NCI-H82 treated with DMSO at 0.1 percent for 48 hours (cell line): ENCODE measurements at regions not wholly inside any gene's neighbourhood (a gene's known extent, or its start where the extent isn't known, plus 50 kb on each side); places are given as distances from the start of the nearest gene placed in this dataset.
"Not testable (repeated sequence)": the region's sequence is repeated elsewhere in the genome, so short reads cannot be mapped to it uniquely, and the experiment has no call there.

Experiments
- DNase-seq: peaks from one replicate; lab custom pipeline; 2025; ENCODE audit not compliant: unreplicated experiment; lab: John Stamatoyannopoulos, UW

DNA sequence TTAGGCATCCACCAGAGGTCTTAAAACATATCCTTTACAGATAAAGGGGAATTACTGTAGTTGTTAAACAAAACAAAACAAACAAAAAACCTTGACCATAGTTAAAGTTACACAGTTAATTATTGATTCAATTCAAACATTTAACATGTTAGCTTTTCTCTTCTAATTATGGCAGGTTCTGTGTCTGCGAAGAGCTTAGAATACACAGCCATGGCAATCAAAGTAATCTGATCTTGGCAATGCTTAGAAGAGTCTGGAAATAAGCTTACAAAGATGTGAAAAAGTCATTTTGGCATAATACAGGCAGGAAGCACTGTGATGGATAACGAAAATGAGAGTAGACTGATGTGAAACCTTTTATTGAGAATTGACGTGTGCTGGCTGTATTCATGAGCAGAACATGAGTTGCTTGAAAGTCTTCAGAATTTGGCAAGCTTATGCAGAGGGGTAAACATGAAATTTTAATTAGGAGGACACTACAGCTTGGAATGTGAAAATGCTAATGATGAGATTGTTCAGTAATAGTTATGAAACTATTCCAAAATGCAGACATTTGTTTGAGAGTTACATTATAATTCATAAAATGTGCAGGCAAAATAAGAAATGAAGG lies 629.6 kb downstream of the FSCB start:
- DNase-seq = no peak

DNA sequence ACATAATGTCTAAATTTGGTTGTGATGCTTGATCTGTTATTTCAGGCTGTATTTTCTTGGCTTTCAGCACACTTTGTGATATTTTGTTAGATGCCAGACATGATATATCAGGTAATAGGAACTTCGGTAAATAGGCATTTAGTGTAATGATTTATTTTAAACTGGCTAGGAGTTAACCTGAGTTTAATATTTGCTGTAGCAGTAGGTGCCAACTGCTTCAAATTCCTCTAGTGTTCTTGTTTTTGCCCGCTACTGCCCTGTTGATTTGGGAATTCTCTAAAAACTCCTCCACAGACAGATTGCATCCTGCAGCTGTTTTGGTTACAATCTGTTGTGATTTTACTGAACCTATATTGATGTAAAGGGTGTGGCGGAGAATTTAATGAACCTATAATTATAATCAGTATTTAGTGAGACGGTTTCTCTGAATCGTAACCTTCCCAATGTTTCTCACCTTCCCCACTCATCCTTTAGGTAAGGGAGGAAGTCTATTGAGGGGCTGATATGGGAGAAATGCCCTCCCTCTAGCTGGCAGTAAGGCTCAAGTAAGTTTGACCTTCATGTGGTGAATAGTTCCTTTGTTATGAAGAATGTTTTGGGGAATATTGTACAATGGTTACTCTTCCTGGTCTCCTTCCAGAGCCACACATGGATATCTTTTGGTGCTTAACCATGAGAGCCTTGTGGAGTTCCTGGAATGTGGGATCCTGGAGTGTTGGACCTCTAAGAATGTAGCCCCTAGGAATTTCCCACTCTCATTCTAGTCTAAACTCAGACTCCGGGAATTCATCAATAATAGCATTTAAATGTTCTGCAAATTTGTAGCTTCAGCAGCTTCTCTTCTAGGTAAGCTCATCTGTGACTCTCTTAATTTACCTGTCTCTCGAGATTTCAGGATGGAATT lies 634.1 kb downstream of the FSCB start:
- no peak for DNase-seq

DNA sequence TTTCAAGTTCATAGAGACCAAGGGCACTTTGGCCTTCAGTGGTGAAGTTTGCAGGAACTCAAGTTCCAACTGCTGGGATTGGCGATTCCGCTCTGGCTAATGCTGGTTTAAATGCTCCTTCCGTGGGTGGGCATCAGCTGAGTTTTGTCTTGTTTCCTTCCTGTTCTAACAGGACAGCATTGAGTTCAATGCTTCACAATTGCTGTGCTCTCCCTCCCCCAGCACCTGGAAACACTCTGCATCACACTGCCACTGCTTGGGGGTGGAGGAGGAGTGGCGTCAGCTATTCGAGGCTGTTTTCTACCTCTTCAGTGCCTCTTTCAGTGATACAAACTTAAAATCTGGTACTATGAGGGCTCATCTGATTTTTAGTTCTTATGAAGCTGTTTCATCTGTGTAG lies 634.9 kb downstream of the FSCB start:
- no peak for DNase-seq

DNA sequence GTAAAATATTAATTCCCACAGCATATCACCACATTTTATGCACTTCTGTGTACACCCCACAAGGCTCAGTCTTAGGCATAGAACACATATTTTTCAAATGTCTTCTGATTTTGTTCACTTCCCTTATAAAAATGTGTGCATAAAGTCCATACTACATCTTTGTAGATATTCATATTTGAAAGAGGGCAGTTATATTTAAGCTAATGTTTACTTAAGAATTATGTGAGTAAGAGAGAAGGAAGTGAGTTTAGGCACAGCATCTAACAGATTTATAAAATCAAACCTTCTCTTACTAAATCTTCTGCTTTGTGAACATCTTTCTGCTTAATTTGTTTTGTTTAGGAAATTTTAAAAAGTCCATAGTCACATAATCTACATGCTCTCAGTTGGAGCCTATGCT lies 648.1 kb downstream of the FSCB start:
- no peak for DNase-seq

DNA sequence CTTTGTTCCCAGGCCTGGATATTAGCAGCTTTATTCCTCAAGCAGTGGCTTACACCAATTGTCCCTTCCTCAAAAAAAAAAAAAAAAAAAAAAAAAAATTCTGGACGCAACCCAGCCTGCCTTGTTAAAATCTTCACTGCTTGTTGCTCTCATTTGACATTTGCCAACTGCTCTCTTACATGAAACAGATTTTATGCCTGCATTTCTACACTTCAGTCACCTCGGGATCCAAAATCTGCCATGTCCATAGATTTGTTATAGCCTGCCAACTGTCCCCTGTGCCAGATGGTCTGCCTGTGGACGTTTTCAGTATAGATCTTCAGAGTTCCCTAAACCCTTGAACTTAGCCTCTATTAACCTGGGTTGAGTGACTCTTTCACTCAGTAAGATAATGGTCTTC lies 651.5 kb downstream of the FSCB start:
- no peak for DNase-seq

DNA sequence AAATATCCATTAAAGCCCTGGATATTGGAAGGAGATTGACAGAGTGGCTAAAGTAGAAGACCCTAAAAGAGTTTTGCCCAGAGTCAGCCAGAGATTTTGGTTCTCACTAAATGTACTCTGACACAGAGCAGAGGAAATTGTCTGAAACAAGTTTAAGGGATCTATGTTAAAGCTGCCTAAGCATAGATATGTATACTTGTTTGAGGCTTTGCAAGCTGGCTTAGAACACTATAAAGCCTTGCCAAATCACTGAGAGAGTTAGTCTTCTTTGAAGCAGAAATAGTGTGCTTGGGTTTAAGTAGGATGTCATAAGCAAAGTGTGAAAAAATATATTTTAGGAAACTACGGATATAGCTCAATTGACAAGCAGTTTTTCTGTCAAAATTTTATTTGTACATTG lies 653.5 kb downstream of the FSCB start:
- no peak for DNase-seq

DNA sequence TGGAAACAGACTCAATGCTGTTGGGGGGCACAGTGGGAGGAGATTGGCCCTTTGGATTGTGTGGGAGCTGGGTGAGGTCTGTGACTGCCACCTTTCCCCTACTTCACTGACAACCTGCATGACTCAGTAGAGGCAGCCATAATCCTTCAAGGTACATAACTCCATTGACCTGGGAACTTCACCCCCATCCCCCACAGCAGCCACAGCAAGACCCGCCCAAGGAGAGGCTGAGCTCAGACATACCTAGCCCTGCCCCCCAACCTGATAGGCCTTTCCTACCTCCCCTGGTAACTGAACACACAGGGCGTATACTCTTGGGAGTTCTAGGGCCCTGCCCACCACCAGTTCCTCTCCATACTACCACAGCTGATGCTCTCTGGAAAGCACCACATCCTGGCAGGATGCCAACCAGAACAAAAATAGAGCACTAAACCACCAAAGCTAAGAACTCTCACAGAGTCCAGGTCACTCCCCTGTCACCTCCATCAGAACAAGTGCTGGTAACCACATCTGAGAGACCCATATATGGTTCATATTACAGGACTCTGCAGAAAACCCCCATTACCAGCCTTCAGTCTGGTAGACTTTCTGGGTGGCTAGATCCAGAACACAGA lies 703.9 kb downstream of the FSCB start:
- no peak for DNase-seq

DNA sequence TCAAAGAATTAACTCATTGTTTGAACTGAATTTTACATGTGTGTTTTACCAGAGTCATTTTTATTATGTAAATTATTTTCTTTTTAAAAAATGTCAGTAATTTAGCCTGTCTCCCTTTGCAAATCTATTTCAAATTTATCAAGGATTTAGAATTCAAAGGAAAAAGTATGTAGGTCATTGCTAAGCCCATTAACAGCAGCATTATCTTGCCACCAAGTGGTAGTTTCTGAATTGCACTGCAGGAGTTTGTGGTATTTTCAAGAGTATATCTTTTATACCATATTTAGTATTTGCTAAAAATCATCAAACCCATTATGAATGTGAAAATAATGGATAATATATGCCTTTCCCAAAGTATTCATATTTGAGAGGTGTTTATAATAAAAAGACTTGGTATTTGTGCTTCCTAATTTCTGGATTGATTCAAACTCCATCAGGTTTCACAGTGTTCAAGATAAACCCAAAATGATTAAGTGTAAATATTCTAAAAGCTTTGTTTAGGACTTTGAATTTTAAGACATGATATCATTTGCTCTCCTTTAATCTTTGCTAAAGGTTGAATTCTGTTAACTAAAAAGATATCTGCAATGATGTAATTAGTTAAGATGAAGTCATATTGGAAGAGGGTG lies 711.4 kb downstream of the FSCB start:
- DNase-seq = no peak

DNA sequence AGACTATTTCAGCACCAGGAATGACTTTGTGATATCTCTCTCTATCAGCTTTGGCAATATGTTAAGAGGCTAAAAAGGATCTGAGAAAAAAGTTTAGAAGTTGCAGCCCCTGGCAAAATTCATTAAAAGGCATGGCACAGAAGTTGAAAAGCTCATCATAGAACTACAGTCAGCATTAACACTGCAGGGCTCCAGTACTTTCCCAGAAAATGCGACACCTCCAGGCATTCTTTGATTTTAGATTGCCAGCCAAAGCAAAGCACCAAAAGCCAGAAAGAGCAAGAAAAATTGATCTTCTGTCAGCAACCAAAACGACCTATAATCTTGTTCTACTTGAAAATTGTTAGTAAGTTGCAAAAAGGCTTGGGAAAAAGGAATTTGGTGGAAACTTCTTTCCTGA lies 713.5 kb downstream of the FSCB start:
- no peak for DNase-seq

DNA sequence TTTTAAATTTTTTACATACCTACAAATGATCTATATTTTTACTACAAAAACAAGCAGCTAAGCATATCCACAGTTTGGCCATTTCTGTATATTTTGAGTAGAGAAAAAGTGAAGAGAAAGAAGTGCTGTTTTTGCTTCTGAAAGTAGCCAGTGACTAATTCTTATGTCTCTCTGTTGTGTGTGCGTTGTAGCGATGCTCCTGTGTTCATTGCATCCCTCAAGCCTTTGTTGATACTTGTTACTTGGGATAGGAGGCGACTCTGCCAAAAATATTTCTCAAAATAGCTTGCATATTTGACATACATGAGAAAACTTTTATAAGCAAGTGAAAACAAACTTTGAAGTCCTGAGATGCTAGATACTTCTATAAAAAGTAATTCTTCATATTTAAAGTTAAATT lies 714.1 kb downstream of the FSCB start:
- DNase-seq = no peak

DNA sequence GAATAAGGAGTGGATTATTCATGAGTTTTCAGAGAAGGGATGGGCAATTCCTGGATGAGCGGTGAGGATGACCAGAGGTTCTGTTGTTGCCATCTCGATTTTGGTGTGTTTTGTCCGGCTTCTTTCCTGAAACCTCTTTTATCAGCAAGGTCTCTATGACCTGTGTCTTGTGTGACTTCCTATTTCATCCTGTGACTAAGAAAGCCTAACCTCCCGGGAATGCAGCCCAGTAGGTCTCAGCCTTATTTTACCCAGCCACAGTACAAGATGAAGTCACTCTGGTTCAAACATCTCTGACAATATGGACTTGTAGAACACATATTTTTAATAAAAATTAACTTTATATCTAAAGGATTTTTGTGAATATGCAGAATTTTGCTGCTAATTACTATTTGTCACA lies 716.4 kb downstream of the FSCB start:
- DNase-seq = no peak

DNA sequence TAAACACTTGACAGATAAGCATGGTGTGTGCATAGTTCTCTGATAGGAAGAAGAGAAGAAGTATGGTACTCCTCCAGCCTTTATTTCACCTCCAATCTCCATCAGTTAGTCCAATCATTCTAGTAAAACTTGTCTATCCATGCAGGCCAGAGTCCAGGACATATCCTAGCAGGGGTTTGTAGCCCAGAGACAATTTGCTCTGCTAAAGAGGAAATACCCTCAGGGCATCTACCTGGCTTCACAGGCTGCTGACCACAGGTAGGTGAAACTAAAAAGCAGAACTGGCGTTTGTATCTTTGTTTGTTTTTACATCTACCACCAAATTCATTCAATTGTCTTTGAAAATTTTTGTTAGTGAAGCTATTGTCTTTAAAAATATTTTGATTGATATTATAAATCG lies 717.6 kb downstream of the FSCB start:
- DNase-seq = peak; percentile 27

DNA sequence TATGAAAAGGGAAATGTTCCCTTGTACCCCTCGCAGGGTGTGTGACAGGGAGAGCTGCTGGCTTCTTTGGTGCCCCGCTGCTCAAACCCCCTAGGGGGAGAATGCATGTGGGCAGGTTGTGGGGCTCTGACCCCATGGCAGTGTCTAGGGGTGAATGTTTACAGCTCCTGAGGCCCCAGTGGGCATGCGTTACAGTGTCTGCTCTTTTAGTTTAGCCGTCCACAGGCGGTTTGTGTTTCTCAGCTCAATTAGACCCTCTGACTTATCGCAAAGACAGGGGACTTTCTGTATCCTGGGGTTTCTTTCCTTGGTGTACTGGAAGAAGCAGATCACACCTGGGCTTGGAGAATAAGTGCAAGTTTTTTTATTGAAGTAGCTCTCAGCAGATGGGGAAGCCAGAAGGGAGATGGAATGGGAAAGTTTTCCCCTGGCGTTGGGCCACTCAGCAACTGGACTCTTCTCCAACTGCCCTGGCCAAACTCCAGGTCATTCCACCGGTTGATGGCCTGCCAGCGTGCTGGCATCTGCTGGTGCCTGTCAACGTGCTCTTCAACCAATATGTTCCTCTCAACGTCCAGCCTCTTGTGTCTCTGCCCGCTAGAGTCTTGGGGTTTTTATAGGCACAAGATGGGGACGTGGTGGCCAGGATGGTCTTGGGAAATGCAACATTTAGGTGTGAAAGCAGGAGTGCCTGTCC lies 720.9 kb downstream of the FSCB start:
- no peak for DNase-seq

DNA sequence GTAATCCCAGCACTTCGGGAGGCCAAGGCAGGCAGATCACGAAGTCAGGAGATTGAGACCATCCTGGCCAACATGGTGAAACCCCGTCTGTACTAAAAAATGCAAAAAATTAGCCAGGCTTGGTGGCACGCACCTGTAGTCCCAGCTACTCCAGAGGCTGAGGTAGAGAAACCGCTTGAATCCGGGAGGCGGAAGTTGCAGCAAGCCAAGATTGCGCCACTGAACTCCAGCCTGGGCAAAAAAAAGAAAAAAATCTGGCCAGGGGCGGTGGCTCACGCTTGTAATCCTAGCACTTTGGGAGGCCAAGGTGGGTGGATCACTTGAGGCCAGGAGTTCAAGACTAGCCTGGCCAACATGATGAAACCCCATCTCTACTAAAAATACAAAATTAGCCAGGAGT lies 722.7 kb downstream of the FSCB start:
- not testable (repeated sequence) for DNase-seq

DNA sequence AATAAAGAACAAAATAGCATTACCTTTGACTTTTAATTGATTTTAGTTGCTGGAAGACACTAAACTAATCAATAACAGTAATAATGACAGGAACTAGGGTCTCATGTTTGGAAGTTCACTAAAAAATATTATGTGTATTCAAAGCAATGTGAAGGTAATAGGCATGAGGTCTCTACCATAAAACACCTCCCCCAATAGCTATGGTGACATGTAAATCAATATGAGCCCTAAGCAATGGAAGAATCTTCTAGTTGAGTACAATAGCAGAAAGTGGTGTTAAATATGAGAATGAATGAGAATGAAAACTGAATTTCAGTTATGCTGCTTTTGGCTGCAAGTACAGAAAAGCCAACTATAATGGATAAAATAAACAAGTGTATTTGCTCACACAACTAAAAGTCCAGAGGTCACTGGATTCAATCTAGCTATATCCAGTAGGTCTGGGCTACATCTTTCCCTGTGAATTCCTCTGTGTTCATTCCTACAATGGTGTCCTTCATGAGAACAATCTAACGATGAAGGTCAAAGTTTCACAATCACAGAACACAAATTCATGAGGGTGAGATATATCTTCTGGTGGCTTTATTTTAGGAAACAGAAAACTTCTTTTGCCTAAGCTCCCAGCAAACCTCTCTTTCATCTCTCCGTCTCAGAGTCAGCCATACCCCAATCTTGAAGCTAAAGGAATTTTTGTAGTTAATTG lies 728.0 kb downstream of the FSCB start:
- DNase-seq = no peak

DNA sequence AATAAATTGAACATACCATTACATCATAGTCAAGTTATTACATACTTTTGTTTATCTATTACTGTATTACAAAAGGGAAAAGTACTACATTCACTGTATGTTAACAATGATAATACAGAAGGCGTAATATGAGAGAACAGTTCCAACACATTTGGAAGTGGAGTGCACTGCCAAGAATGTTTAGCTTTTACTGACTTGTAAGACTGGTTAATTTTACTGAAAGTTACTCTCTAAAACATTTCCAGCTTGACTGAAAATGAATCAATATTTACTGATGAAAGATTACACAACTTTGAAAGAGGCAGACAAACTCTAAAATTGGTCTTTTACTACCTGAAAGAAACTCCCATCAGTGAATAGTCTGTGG lies 728.5 kb downstream of the FSCB start:
- DNase-seq = no peak

DNA sequence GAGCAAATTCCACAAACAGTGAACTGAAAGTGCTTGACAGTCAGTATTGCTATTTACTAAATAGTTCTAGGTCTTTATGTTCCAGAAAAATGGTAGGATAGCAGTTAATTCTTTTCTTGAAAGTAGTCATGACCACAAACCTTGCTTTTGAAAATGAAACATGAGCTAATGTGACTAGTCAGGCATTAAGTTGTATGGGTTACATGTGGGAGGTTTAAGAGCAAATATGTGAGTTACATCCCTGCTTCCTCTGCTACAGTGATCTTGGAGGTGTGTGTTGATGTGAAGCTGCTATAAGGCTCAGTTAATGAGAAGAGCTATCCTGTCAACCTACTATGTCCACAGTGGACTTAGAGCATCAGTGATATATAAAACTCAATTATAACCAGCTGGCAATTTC lies 741.6 kb downstream of the FSCB start:
- no peak for DNase-seq

DNA sequence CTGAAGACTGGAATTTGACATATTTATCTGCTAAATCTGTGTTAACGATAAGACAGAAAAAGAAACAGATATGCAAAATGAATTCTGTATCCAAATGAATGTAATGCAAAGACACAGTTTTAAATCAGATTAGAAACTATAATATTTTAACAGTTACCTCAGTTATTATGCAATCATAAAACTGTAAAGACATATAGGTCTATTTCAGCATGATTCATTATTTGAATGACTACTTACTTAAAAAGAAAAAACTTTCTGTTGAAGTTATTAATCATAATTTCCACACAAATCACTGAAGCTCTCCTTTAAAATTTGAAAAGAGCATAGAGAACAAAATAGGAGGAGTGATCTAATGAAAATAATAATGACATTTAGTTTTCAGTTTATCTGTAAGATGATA lies 742.6 kb downstream of the FSCB start:
- no peak for DNase-seq

DNA sequence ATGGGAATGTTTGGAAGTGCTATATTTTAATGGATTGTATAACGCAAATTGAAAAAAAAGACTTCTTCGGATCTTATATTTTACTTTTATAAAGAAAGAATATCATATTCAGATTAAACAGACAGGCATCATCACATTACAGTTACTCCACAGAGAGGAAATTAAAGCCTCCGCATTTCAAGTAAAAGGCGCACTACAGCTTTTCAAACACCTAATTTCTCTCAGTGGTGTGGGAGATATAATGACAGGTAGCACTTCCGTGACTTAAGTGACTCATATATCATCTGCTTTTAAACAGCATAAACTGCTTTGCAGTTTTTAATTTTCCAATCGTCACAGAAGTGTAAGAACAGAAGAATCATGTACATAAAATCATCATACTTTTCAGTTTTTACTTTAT lies 751.4 kb downstream of the FSCB start:
- no peak for DNase-seq

DNA sequence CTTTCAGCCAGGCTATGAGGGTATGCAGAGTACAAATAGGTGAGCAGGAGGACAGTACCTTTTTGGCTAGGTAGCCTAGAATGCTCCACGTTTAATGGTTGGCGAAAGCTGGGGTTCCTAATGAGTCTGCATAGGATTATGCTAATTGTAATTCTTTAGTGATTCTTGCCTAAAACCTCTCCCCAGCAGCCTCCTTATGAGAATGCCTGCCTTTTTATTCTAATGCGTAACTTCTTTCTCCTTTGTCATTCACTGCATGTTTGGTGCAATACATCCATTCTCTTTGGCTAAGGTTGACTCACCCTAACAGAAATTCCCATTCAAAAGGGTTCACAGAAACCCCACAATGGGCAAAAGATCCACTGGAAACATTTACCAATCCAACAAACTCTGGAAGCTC lies 752.2 kb downstream of the FSCB start:
- DNase-seq = no peak

DNA sequence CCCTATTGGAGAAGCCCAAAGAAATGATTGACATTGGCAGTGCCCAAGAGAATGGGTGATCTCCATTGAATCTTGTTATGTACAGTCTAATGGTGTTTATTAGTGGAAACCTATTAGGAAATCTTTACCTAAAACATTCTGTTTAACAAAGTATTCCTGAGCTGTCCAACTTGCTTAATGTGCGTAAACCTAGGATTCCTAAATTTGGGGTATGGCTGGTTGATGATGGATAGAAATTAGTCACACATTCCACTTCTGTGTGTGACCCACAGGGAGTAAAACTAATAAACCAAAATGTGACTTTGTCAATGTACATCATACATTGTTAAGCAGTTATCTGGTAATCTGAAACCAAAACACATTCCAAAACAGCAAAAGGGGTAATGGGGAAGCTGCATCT lies 761.3 kb downstream of the FSCB start:
- no peak for DNase-seq
